LoVo (cell line): ENCODE measurements at regions not wholly inside any gene's neighbourhood (a gene's known extent, or its start where the extent isn't known, plus 50 kb on each side); places are given as distances from the start of the nearest gene placed in this dataset.
A peak's percentile ranks its signal among the peaks of the same experiment; 100 is the strongest.

Source experiments
- DNase-seq: peaks from one replicate; pipeline ENCODE4 v3.0.0-alpha.2; 2016; ENCODE audit warnings: low spot score

- peak; percentile 71 for DNase-seq
Observed at GRCh38 chr5:91283899-91284298, 99.2 kb downstream of the ARRDC3 start.

DNA sequence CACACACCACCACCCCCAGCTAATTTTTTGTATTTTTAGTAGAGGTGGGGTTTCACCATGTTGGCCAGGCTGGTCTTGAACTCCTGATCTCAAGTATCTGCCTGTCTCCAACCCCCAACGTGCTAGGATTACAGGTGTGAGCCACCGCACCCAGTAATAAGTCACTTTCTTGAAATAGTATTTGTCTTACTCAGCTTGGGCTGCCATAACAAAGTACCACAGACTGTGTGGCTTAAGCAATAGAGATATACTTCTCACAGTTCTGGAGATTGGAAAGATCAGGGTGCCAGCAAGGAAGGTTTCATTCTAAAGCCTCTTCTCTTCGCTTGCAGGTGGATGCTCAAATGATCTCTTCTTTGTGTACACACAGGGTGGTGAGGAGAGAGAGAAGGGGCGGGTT lies 99.8 kb downstream of the ARRDC3 start:
- DNase-seq, result peak; percentile 16

GRCh38 chr5:91282210-91282609 lies 100.9 kb downstream of the ARRDC3 start:
- DNase-seq, result no peak

DNA sequence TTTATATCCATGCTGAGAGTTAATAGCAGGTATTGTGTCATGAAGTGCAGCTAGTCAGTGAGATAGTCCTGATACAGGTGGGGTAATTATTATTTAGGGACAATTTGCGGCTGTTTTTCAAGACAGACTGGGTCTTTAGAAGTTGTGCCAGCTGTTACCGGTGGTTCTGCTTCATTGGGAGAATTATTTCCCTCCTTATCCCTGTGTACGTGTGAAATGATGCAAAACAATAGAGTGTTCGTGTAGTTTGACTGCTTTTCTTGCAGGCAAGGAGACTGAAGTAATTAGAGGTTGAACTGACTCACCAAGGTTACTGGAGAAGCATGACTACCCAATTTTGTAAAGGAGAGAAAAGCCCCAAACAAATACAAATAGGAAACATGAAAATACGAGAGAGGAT lies 101.7 kb downstream of the ARRDC3 start:
- no peak for DNase-seq

- DNase-seq, result peak; percentile 95
Observed at GRCh38 chr5:91280362-91281269, 102.5 kb downstream of the ARRDC3 start.

GRCh38 chr5:91277840-91278239 lies 105.3 kb downstream of the ARRDC3 start:
- DNase-seq, result no peak

DNA sequence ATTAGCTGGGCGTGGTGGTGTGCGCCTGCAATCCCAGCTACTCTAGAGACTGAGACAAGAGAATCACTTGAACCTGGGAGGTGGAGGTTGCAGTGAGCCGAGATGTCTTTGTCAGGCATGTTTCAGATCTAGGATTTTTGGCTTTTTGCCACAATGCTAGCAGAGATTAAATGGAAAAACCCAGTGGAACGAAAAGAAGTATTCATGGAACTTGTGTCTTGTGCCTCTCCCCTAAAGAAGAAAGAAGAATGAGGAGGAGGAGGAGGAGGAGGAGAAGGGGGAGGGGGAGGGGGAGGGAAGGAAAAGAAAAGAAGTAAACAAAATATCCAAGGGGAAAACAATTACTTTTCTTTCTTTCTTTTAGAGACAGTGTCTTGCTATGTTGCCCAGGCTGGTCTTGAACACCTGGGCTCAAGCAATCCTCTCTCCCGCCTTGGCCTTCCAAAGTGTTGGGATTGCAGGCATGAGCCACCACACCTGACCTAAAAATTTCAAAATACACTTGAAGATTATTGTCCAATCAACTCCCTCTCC lies 106.0 kb downstream of the ARRDC3 start:
- DNase-seq, result no peak

DNA sequence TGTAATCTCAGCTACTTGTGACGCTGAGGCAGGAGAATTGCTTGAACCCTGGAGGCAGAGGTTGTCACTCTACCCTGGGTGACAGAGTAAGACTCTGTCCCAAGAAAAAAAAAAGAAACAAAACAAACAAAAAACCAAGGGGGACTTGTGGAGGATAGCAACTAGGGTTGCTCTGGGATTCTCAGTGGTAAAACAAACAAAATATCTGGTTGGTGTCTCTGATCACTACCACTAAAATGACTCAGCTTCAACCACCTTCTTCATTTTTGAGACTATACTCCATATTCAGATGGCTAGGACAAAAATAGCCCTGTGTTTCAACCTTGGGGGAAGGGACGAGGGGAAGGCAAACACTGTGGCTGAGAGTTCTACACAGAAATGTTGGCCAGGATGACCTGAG lies 110.3 kb downstream of the ARRDC3 start:
- DNase-seq, result no peak

DNA sequence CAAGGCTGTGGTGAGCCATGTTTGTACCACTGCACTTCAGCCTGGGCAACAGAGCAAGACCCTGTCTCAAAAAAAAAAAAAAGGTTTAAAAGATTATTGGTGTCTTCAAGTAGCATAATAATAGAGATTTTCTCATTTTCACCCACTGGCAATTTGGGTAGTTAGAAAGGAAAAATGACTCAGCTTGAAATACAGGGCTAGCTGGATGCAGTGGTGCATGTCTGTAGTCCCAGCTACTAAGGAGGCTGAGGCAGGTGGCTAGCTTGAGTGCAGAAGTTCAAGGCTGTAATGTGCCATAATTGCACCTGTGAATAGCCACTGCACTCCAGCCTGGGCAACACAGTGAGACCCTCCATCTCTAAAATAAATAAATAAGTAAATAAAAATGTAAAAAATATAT lies 111.1 kb downstream of the ARRDC3 start:
- no peak for DNase-seq

DNA sequence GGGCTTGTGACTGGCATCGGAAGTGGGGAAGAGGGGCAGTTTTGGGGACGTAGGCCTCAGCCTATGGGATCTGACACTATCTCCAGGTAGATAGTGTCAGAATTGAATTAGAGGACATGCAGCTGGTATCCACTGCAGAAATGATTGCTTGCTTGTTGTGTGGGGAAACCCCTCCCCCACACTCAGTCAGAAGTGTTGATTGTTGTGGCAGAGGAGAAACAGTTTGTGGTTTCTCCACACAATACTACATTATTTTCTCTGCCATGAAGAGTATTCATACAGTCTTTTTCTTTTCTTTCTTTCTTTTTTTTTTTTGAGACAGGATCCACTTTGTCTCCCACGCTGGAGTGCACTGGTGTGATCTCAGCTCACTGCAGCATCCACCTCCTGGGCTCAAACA lies 113.9 kb downstream of the ARRDC3 start:
- DNase-seq, result no peak

GRCh38 chr5:91266184-91266705 lies 116.9 kb downstream of the ARRDC3 start:
- DNase-seq, result peak; percentile 52

DNA sequence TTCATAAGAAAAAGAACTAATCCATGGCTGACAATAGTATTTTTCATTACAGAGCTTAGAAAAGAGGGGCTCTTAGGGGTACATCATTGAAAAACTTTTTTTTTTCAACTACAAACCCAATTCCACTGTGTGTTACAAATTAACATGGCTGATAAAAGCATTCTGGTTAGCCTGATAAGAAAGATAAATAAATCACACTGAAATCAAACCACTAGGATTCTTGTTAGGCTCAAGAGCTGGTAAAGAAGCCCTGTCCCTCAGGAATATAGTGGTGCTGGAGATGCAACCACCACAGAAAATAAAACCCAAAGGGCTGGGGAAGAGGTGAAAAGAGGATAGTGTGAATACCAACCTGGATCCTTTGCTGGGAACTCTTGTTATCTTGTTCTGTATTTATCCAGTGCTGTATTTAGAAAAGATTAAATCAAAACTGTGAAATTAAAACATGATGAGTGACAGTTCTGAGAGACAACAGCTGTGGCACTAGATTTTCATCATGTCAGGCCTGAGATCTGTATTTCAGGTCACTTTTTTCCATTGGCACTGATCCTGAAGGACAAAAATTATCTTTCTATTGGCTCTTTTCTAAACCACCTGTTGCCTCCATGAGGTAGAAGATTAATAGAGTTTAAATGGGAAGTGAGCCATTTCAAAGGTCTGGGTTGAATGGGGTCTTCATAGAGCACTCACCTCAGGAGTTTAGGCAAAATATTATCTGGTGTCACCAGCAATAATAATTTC lies 118.6 kb downstream of the ARRDC3 start:
- DNase-seq, result no peak

- DNase-seq, result no peak
Observed at GRCh38 chr5:91263898-91264297, 119.2 kb downstream of the ARRDC3 start.

GRCh38 chr5:91257301-91257700 lies 125.8 kb downstream of the ARRDC3 start:
- DNase-seq, result no peak

GRCh38 chr5:91256142-91256524 lies 127.0 kb downstream of the ARRDC3 start:
- DNase-seq, result no peak

DNA sequence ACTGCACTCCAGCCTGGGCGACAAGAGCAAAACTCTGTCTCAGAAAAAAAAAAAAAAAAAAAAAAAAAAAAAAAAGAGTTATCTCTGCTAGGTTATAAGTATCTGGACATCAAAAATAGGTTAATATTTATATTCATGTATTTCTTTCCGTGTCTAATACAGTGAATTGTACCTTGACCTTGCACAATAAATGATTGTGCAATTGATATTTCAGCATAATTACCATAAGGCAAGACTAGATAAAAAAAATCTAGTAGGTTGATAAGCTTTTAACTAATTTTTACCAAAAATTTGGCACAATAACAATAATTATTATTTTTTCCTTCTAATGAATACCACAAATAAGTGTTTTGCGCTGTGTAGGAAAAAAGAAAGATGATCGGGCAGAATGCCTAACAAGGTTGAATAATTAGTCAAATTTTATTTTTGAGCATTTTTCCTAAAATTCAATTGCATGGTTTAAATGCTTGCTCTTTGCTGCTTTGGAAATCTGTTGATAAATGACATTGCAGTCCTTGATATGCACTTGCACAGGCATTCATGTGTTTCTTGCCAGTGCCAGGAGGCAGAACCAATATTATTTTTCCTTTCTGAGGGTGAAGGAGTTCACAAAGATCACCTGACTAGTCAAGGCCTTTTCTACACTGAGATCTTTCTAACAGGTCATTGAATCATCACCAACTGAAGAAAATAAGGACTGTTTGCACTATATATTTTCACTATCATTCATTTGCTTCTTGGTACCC lies 127.5 kb downstream of the ARRDC3 start:
- no peak for DNase-seq

- no peak for DNase-seq
Observed at GRCh38 chr5:91252916-91253315, 130.2 kb downstream of the ARRDC3 start.

DNA sequence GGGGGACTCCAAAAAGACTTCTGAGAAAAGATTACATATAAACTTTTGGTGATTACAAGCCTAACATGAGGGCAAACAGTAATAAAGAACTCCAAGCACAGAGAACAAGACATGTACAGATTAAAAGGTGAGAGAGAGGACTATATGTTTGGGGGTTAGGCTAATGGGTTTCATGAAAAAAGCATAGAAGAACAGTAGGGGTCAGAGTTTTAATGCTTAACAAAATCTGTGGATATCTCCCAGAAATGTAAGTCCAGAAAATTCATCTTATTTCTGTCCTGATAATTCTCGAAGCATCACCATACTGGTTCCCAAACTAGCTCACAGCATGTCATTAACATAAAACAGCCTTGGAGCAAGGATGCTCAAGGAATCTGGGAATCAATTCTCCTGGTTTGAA lies 137.2 kb downstream of the ARRDC3 start:
- no peak for DNase-seq

- no peak for DNase-seq
Observed at GRCh38 chr5:91245074-91245452, 138.1 kb downstream of the ARRDC3 start.

DNA sequence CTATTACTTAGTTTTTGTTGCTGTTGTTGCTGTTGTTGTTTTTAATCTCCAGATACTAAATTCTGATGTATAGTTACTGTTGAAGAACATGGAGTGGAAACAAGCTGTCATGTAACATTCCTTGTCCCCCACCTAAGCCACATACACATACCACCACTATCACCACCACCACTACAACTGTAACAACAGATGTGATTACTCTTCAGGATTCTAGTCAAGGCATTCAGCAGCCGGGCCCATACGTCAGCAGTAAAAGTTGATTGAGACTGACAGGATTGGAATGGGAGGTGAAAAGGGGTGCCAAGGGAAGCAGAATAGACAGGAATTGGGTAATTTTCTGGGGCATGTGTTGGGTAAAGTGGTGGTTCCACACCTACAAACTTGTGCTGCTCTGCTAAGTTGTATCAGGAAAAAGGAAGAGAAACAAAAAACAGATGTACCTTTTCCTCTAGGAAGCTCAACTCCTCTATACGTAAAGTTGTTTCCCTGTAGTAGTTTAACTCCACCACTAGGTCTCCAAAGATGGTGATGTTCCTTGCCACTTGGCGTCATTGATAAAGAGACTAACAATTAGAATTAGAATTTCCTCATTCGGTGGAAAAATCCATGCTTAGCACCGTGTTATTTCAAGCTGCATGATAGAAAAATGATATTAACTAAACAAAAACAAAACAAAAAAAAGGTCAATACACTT lies 138.6 kb downstream of the ARRDC3 start:
- DNase-seq, result no peak

- DNase-seq, result no peak
Observed at GRCh38 chr5:91243852-91244251, 139.3 kb downstream of the ARRDC3 start.

DNA sequence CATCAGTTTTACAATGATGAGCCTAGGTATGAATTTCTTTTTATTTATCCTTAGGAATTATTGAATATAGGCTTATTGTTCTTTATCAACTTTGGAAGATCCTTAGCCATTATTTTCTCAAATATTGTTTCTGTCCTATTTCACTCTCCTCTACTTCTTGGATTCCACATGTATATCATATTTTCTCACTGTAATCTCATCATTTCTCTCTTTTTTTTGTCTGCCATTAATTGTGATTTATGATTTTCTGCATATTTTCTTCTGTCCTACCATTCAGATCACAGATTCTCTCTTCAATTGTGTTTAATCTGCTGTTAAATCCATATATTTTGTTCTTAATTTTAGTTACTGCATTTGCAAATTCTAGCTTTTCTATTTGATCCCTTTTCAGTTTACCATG lies 139.8 kb downstream of the ARRDC3 start:
- DNase-seq, result no peak
